ENCODE measurements at regions not wholly inside any gene's neighbourhood (a gene's known extent, or its start where the extent isn't known, plus 50 kb on each side); places are given as distances from the start of the nearest gene placed in this dataset.
"Not testable (repeated sequence)": the region's sequence is repeated elsewhere in the genome, so short reads cannot be mapped to it uniquely, and the experiment has no call there.

DNA sequence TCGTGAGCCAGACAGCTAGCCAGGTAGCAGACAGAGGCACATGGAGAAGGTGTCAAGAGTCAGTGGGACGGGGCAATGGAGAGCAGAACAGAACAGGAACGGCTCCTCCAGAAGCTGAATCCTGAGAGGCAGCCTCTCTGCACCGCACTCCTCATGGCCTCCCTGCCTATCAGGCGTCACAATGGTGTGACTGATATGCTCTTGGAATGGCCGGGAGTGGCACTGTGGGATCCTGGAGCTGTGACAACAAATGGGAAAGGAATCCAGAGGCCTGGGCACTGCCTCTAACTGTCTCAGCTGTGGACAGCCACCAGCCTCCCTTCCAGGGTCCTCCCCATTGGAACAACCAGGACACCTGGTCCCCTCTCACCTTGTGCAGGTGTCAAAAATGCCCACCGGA lies 89.1 kb upstream of the ID2 start:
- no peak for DNase-seq

DNA sequence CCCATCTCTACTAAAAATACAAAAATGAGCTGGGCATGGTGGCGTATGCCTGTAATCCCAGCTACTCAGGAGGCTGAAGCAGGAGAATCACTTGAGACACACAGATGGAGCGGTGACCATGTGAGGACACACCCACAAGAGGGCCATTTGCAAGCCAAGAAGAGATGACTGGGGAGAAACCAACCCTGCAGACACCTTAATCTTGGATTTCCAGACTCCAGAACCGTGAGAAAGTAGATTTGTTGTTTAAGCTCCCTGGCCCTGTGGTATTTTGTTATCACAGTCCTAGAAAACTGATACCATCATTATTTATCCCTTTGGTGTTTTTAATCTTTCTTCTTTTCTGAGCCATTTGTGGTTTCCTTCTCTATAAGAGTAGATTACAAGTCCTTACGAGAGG lies 88.6 kb upstream of the ID2 start:
- DNase-seq, result no peak

DNA sequence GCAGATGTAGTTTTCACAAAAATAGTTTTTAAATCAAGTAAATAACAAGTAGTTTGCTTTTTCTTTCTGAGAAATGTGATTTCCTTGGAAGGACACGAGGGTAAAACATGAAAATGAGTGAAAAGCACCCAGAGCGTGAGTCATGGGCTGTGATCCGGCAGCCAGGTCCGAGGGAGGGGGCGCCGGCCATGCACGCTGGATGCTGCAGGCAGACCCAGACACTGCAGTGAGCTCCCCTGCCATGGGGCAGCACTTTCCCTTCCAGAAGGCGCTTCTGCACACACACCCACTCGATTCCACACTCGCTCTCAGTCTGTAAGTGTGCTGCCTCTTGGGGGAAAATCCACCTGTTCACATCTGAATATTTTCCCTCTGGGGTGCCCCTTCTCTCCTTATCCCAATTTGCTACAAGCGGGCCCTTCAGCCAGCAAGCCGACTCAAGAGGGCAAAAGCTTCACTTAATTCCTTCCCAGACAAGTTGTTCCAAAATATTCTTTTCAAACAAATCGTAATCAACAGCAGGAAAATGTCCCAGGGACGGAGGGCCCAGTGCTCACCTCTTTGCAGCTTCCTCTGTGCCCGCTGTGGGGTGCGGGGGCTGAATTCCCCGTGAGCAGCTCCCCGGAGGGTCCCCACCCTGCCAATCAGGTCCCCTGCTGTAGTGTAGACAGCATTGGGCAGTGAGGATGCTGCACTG lies 87.0 kb upstream of the ID2 start:
- no peak for DNase-seq

DNA sequence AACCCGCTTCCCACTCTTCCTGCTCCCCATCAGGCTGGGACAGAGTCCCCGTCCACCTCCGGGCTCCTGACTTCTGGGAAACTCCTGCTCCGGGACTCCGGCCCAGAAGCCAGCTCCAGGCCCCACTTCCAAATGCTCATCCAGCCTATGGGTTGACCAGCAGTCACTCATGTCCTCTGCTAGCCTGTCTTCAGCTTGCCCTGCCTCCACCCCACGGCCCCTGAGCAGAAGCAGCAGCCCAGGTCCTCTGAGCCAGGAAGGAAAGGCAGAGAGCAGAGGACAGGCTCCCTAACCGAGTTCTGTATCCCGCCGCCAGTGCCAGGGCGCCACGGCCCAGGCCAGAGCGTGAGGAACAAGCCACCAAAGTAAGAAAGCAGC lies 86.4 kb upstream of the ID2 start:
- DNase-seq, result no peak

DNA sequence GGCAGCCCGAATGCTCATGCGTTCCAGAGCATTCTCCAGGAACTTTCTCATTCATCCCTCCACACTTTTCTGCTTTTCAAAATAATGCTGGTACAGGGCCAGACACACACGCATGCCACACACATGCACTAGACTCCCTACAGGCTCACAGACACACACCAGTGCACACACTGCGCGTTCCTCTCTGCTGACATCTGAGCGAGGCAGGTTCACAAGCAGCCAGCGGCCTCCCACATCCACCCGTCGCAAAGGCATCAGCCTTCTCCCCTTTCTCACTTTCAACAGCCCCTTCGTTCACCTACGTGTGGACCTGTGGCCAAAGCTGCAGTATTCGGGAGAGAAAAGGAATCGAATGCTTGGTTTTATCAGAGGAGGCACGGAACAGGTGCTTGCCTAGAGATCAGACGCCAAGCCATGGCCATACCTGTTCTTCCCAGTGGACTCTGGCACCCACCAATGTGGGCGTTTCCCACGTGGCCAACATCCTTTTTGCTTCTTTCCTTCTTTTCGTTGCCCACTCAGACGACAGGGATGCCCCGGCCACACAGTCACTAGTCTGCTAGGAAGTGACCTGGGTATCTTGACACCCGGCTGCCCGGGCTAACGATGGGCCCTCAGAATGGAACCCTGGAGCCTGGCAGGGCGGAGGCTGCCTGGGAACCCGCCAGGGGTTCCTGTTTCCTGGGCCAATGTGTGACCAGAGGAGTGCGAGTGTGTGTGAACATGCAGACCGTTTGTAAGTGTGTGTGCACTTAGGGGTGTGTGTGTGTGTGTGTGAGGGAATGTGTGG lies 85.8 kb upstream of the ID2 start:
- no peak for DNase-seq

DNA sequence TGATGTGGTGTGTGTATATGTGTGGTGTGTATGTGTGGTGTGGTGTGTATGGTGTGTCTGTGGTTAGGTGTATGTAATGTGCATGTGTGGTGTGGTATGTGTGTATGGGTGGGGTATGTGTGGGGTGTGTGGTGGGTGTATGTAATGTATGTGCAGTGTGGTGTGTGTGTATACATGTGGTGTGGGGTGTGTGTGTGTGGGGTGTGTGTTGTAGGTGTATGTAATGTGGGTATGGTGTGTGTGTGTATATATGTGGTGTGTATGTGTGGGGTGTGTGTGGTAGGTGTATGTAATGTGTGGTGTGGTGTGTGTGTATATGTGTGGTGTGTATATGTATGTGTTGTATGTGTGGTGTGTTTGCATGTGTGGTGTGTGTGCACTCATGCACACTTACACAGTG lies 84.8 kb upstream of the ID2 start:
- DNase-seq, result no peak

DNA sequence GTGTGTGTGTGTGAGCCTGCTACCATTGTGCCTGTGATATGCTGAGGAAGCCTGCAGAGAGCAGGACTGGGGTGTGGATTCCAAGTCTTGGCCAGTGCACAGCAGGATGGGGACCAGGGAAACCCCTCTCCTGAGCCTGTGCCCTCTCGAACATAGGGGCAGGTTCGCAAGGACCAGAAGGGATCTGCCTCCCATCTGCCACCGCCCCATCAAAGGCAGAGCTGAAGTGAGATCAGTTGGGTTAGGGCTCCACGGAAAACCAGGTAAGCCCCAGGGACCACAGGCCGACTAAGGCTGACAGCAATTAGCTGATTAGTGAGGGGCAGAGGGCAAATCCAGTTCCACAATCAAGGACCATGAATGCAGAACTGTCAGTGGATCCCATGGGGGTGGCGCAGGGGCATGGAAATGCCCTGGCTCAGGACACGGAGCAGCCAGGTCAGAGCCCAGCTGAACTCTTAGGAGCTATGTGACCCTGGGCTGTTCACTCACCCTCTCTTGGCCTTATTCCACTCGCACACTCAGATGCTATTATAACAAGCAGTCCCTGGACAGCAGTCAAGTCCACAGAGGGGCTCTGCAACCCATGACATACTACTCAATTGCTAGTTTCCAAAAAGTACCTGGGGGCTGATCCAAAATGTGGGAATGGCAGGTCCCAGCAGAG lies 84.2 kb upstream of the ID2 start:
- DNase-seq, result no peak

DNA sequence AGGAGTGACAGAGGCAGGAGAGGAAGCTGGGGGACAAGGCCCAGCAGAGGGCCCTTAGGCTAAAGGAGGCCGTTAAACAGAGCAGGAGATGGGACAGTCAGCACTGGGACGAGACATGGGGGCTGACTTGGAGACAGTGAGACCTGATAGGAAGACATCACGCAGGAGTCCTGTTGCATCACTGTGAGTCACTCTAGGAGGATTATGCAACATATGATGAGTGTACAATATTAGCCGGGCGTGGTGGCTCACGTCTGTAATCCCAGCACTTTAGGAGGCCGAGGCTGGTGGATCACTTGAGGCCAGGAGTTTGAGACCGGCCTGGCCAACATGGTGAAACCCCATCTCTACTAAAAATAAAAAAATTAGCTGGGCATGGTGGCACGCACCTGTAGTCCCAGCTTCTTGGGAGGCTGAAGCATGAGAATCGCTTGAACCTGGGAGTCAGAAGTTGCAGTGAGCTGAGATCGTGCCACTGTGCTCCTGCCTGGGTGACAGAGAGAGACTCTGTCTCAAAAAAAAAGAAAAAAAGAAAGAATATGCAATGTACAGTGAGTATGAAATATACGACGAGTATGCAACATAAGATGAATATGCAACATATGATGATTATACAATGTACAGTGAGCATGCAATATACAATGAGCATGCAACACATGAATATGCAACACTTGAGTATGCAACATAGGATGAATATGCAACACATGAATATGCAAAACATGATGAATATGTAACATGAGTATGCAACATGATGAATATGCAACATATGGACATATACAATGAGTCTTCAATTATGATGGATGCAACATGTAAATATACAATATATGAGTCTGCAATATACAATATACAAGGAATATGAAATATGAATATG lies 83.3 kb upstream of the ID2 start:
- DNase-seq, result no peak

DNA sequence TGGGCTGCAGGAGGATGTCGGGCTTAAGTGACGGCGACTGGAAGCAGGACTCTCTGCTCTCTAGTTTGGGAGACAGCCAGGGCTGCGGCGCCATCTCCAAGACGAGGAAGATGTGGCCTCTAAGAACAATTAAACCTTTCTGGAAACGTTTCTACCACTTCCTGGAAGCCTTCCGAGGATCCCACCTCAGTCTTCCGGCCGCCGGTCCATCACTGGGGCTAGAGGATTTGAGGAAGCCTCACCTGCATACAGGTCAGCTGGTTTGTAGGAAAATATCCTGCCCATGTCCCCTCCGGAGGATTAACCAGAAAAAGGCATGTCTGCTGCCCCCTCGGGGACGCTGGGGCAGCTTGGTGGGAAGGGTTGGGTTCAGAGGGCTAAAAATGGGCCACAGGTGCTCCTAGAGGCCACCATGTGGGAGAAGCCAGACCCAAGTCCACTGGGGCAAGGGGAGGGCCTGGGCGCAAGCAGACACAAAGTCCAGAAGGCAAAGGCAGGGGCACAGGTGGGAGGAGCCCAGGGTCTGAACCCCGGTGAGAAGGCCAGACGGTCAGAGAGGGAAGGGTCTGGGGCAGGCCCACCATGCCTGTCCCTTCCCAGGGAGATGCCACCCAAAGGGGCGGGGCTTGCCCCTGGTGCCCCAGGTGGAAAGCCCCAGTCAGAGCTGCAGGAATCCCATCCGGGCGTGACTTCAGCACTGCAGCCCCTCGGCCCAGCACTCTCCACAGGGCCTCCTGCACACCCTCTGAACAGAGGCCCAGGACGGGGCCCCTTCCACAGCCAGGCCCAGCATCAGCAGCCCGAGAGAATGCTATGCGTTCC lies 82.2 kb upstream of the ID2 start:
- no peak for DNase-seq

DNA sequence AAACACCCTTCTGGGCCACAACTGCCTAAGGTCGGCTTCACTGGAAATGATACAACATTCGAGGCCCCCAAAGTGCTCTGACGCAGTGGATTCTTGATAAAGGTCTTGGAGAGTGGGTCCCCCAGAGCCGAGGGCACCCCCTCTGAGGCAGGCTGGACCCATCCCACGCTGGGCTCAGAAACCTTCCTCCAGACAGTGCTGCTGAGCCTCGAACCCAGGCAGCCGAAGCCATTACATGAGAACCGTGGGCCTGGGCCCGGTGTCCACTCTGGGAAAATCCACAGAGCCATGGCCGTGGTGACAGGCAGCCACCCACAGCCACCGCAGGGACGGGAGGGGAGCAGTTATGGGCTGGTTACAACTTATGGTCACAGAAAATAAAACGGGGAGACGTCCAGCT lies 81.4 kb upstream of the ID2 start:
- no peak for DNase-seq

DNA sequence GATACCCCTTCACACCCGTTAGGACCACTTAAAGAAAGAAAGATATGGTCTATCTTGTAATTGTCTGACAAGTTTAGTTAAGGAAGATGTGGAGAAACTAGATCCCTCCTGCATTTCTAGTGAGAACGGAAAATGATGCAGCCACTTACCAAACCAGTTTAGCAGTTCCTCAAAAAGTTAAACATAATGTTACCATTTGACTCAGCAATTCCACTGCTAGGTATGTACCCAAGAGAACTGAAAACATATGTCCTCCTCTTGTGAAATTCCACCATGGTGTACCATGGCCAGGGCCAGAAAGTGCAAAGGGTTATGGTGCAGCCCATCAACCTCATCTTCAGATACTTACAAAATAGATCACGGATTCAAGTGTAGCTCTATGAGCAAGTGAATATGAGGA lies 79.0 kb upstream of the ID2 start:
- DNase-seq, result no peak

DNA sequence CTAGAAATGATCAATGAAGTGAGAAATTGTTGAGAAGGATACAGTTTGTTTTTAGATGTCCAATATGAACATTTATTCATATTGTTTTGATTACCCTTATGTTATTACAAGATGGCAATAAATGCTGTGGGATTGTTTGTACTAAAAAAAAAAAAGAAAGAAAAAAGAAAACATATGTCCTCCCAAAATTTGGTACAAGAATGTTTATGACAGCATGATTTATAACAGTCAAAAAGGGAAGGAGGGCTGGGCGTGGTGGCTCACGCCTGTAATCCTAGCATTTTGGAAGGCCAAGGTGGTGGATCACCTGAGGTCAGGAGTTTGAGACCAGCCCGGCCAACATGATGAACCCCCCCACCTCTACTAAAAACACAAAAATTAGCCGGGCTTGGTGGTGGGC lies 78.5 kb upstream of the ID2 start:
- DNase-seq, result not testable (repeated sequence)

DNA sequence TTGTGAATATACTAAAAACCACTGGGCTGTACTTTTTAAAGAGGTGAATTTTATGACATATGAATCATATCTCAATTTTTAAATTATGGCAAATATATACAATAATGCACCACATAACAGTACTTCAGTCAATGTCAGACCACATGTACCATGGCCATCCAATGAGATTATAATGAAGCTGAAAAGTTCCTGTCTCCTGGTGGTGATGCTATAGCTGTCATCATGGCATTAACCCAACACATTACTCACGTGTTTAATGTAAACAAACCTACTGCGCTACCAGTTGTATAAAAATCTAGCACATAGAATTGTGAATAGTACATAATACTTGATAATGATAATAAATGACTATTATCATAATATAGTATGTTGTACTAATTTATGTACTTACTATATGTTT lies 77.6 kb upstream of the ID2 start:
- DNase-seq, result no peak

DNA sequence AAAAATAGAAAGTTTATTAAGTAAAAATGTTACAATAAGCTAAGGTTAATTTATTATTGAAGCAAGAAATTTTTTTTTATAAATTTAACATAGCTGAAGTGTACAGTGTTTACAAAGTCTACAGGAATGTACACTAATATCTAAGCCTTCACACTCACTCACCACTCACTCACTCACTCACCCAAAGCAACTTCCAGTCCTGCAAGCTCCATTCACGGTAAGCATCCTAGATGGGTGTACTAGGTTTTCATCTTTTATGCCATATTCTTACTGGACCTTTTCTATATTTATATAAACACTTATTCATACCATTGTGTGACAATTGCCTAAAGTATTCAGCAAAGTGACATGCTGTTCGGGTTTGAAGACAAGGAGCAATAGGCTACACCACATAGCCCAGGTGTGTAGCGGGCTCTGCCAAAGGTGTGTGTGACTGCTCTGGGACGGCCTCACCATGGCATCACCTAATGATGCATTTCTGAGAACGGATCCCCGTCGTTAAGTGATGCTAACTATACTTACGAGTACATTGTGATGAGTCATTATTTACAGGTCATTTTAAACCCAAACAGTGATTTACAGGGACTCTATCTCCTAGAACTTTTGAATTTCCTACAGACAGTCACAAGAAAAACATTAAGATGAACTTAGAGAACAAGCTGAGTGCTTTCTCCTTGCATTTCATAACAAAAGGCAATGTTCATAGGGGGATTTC lies 76.3 kb upstream of the ID2 start:
- no peak for DNase-seq

DNA sequence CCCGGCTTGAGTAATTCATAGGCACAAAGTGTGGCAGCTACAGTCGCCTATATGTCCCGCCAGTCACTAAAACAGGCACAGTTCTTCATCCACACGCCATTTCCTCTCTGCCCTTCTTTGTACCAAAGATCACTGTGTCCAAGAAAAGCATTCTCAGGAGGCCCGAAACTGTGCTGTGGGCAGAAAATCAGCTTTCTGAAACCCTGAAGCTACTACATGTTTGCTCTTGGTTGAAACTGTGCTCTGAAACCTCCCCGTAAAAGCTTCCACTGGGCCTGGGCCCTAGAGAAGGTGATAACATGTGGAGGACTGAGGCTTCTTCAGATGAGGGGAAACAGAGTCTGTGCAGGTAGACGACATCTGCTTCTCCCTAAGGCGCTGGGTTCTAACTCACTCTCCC lies 75.6 kb upstream of the ID2 start:
- no peak for DNase-seq

DNA sequence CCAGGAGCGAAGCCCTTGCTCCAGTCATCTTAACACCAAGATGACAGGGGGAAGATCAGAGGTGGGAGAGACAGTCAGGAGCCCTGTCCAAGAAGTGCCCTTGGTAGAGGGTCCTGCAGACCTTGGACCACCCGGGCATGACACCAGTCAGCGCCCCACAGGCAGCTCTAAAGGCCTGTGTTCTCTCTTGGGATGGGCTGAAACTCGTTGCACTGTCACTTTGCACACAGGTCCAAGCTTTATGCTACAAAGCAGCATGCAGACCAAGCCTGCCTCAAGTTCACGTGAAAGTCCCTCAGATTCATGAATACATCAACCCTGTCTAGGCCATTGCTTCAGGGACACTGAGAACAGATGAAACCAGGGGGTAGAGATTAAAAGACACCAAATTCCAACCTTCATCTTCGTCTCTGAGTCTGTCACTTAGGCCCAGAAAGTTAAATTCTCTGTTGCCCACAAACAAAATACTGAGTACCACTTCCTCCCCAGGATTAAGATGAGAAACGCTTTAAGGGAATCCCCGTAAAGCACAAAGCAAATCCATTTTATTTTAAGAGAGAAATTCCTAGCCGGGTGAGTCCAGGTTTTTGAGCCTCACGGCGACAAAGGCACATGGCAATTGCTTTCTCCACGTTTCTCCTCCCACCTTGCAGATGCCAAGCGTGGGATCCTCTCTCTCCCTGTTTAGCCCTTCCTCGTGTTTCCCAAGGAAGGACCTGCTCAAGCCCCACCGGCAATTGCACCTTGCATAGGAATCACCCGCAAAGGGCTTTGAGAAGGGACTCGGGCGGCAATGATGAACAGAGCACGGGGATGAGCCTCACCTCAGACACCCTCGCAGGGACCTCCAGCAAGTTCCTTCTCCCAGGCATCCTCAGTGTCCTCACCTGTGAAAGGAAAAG lies 75.0 kb upstream of the ID2 start:
- DNase-seq, result no peak

DNA sequence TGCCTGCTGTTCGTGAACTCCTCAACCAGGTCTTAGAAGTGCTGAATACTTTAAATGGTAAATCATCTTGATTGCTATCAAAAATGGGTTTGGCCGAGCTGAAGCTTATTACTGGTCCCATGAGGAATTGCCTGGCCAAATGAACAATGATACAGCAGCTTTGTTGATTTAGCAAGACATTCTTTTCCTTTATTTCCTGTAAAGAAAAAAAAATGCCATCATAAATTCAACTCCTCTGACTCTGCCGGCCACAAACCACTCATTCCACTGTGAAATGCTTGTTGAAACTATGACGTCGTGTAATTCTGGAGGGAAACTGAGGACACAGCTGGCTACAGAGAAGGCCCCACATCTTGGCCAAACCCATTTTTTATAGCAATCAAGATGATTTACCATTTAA lies 74.2 kb upstream of the ID2 start:
- no peak for DNase-seq

DNA sequence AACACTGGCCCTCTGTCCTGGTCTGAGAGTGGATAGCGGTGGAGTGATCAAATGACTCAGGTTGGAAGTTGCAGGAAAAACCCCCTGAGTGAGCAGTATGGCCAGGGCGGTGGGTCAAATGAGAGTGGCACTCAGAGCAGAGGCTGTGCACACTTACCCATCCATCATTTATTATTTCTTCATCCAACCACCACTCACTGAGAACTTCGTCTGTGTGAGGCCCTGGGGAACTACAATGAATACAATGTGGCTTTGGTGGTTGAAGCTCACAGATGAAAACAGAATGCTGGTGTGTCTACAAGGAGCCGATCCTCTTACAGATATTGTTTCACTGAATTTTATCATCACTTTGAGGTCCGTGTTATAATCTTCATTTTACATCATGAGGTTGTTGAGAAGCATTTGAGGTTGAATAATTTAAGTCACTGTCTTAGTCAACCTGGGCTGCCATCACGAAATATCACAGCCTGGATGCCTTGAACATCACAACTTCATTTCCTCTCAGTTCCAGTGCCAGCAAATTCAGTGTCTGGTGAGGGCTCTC lies 73.4 kb upstream of the ID2 start:
- DNase-seq, result peak; percentile 84

DNA sequence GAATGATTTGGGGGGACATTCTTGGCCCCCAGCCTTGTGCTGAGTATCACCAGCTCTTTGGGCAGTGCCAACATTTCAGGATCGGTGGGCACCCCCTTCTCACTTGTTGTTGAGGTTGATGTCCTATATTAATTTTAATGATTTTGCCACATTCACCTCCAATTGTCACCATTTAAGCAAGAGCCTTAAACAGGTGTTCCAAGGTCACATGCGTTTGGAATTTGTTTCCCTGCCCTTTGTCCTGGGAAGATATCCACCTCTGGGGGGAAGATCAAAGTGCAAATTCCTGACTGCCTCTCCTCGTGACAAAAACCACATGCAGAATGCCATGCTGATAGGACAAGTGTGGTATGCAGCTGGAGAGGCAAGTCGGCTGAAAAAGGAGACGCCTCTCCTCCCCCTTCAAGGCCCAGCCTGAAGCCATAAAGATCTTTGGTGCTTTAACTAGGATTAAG lies 72.5 kb upstream of the ID2 start:
- DNase-seq, result no peak

DNA sequence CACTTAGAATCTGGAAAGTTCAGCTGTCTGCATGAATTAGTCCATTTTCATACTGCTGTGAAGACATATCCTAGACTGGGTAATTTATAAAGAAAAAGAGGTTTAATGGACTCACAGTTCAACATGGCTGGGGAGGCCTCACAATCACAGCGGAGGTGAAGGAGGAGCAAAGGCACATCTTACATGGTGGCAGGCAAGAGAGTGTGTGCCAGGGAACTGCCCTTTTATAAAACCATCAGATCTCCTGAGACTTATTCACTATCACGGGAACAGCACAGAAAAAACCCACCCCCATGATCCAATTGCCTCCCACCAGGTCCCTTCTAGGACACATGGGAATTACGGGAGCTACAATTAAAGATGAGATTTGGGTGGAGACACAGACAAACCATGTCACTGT lies 71.1 kb upstream of the ID2 start:
- not testable (repeated sequence) for DNase-seq

Measured in activated CD4-positive, alpha-beta T cell treated with anti-CD3 and anti-CD28 coated beads, Interleukin-2, amount 50 U/mL, for 16 hours (primary cell).